ENCODE measurements at regions not wholly inside any gene's neighbourhood (a gene's known extent, or its start where the extent isn't known, plus 50 kb on each side); places are given as distances from the start of the nearest gene placed in this dataset.

DNA sequence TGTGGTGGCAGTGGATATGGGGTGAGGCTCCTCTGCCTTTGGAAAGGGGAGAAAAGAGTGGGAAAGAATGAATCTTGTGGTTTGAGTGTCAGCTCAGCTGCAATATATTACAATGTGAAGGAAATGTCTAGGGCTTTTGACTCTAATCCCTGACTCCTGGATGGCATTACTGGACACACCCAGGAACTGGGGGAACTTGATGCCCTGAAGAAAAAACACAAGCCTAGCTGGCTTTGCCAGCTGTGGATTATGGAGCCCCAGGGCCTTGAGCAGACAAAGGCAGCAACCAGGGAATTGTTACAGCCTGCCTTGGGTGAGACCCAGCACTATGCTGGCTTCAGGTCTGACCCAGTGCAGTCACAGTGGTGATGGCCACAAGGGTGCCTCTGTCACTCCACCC lies 57.1 kb upstream of the CYSLTR1 start:
- H3K27me3 ChIP-seq = no peaks in the 10 kb centered on the region
- intact Hi-C loops (cut with DNase I; ENCODE audit: low total_unique reads) = no loop called here
- no peak for DNase-seq
- no peaks in the 10 kb centered on the region for H3K4me1 ChIP-seq
- H3K9me3 ChIP-seq = peaks cover 0 to 29% (median 13%) of the 10 kb centered on the region in 4 donors
- no peak for TF ChIP-seq POLR2AphosphoS5 (IDR thresholded peaks at IDR 0.05)
- H3K36me3 ChIP-seq = no peaks in the 10 kb centered on the region
- H3K27ac ChIP-seq = no peak overlapping the region
- no peak overlapping the region for H3K4me3 ChIP-seq

DNA sequence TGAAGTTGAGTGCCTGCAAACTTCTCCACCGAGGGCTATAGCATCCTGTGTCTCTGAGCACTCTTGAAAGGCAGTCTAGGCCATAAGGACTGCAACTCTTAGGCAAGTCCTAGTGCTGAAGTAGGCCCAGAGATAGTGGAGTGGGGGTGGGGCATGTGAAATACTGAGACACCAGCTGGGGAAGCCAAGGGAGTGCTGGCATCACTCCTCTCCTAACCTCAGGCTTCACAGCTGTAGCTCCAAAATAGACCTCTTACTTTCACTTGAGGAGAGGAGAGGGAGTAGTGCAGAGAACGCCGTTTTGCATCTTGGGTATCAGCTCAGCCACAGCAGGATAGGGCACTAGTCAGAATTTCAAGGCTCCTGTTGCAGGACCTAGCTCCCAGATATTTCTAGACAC lies 56.2 kb upstream of the CYSLTR1 start:
- TF ChIP-seq POLR2A (IDR thresholded peaks at IDR 0.05) (no peak), EP300 (IDR thresholded peaks at IDR 0.05) (no peak), POLR2AphosphoS5 (IDR thresholded peaks at IDR 0.05) (no peak)
- TF ChIP-seq, protein P1, sequence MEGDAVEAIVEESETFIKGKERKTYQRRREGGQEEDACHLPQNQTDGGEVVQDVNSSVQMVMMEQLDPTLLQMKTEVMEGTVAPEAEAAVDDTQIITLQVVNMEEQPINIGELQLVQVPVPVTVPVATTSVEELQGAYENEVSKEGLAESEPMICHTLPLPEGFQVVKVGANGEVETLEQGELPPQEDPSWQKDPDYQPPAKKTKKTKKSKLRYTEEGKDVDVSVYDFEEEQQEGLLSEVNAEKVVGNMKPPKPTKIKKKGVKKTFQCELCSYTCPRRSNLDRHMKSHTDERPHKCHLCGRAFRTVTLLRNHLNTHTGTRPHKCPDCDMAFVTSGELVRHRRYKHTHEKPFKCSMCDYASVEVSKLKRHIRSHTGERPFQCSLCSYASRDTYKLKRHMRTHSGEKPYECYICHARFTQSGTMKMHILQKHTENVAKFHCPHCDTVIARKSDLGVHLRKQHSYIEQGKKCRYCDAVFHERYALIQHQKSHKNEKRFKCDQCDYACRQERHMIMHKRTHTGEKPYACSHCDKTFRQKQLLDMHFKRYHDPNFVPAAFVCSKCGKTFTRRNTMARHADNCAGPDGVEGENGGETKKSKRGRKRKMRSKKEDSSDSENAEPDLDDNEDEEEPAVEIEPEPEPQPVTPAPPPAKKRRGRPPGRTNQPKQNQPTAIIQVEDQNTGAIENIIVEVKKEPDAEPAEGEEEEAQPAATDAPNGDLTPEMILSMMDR (IDR thresholded peaks at IDR 0.05) = no peak
- H3K27me3 ChIP-seq = no peaks in the 10 kb centered on the region
- peaks cover 0 to 20% (median 8%) of the 10 kb centered on the region in 4 donors for H3K9me3 ChIP-seq
- intact Hi-C loops (cut with DNase I; ENCODE audit: low total_unique reads) = no loop called here
- H3K4me3 ChIP-seq = no peak overlapping the region
- no peak overlapping the region for H3K27ac ChIP-seq
- 52 to 77% (median 72%) methylated on average over 3 of the region's 3 CpGs for WGBS, 5 donors
- DNase-seq = no peak
- H3K4me1 ChIP-seq = no peaks in the 10 kb centered on the region
- H3K36me3 ChIP-seq = no peaks in the 10 kb centered on the region

DNA sequence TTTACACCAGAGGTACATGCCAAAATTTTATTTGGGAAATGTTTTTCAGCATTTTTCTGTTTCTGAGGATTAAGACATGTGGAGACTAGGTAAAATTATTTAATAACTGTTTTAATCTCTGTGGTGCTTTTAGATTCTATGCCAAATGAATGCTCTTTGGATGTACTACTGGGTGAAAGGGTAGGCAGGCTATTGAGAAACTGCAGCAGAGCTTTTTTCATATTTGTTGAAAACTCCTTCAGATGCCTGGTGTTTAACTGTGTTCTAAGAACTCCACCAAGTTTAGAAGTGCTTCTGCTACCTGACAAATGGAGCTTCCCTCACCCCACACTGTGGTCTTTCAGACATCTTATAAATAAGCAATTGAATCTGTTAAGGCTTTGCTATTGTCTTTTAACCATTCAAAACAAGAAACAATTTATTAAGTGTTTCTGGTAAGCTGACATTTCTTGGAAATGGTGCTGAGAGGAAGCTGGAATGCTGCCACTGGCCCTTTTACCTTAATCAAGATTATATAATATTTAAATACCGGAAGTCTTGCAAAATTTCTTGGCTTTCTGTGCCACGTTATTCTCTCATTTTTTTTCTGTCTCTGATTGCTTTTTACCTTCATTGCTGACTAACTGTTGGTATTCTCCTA lies 51.2 kb upstream of the CYSLTR1 start:
- peak in 1 of 2 donors; percentile 1 for DNase-seq
- no peaks in the 10 kb centered on the region for H3K4me1 ChIP-seq
- intact Hi-C loops (cut with DNase I; ENCODE audit: low total_unique reads) = no loop called here
- 22 to 69% (median 48%) methylated on average over 2 of the region's 2 CpGs for WGBS, 5 donors
- H3K27ac ChIP-seq = peak overlapping the region in 1 of 5 donors; percentile 1
- H3K36me3 ChIP-seq = no peaks in the 10 kb centered on the region
- TF ChIP-seq, protein P1 (IDR thresholded peaks at IDR 0.05) = no peak
- TF ChIP-seq EP300 (IDR thresholded peaks at IDR 0.05) (no peak), POLR2AphosphoS5 (IDR thresholded peaks at IDR 0.05) (no peak), POLR2A (IDR thresholded peaks at IDR 0.05) (no peak)
- H3K27me3 ChIP-seq = no peaks in the 10 kb centered on the region
- no peak overlapping the region for H3K4me3 ChIP-seq
- H3K9me3 ChIP-seq = peaks cover 0 to 9% (median 3%) of the 10 kb centered on the region in 4 donors
